ENCODE measurements at regions not wholly inside any gene's neighbourhood (a gene's known extent, or its start where the extent isn't known, plus 50 kb on each side); places are given as distances from the start of the nearest gene placed in this dataset.

DNA sequence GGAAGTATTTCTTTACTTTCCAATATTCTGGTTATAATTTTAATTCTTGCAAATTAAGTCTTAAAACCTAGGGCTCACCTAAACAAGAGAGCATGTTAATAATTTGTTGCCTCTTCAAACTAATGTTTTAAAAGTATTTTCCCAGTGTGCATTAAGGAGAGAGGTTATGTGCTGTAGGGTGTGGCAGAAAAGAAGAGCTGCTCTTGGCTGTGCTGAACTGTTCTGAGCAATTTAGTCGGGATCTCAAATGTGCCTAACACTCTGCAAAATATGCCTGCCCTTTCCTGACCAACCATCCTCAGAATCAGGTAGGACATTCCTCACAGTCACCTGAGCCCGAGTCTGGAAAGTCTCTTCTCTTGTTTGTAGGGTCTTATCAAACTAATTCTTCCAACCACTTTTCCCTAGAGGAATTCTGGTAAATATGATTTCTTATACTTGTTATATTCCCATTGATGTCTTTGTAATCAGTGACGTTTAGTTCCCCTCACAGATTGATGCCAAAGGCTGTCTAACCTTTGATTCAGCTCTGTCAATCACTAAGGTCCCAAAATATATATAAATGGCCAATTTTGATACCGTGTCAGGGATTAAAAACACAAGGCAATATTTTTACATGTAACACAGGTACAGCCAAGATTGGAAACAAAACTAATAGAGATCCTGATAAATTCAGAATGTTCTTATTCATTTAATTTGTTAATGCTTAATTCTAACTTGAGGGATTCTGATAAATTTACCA, 298.4 kb downstream of the ADGB start:
- H3K4me1 ChIP-seq (ENCODE audit: insufficient read depth, low read length): no peaks in the 10 kb centered on the region
- H3K4me3 ChIP-seq (replicated peaks in 1 of 3; ENCODE audit: insufficient read depth in 1 of 3, low read depth in 2 of 3, low read length in 3 of 3): no peak overlapping the region
- CTCF ChIA-PET (ENCODE audit: low intra/inter-chr PET ratio, low total read pairs): no interaction called here
- no peak overlapping the region for H2AFZ ChIP-seq (ENCODE audit: low read length)
- DNase-seq (ENCODE audit: low spot score): no peak
- no peaks in the 10 kb centered on the region for H3K36me3 ChIP-seq (replicated peaks in 1 of 2; ENCODE audit: control insufficient read depth in 1 of 2, insufficient read depth in 2 of 2, low read length in 2 of 2)
- H3K9me3 ChIP-seq (ENCODE audit: low read length): no peaks in the 10 kb centered on the region
- TF ChIP-seq ZBTB7B (CRISPR knock-in tag; IDR thresholded peaks at IDR 0.05): no peak
- TF ChIP-seq, protein P1, sequence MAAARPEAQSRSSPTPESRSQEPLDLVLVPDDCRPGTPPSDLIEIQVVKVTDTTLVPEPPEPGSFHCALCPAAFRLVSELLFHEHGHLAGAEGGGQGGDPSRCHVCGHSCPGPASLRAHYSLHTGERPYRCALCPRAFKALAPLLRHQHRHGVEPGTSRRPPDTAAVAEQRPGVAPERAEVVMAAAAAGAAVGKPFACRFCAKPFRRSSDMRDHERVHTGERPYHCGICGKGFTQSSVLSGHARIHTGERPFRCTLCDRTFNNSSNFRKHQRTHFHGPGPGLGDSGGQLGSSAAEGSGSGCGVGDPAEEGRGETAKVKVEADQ (CRISPR knock-in tag; IDR thresholded peaks at IDR 0.05; ENCODE audit: borderline replicate concordance): no peak
- TF ChIP-seq, protein P2, sequence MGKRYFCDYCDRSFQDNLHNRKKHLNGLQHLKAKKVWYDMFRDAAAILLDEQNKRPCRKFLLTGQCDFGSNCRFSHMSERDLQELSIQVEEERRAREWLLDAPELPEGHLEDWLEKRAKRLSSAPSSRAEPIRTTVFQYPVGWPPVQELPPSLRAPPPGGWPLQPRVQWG (CRISPR knock-in tag; IDR thresholded peaks at IDR 0.05; ENCODE audit: borderline replicate concordance, low read depth): no peak
- TF ChIP-seq HCFC1 (IDR thresholded peaks at IDR 0.05; ENCODE audit: low read depth, low read length): no peak
- no peak for TF ChIP-seq AHR (CRISPR knock-in tag; IDR thresholded peaks at IDR 0.05)
- no peak for TF ChIP-seq ZNF720 (CRISPR knock-in tag; IDR thresholded peaks at IDR 0.05)
- intact Hi-C loops (cut with micrococcal nuclease; ENCODE audit: unreplicated experiment): no loop called here
- H3K9ac ChIP-seq (ENCODE audit: insufficient read depth, low read depth, low read length): no peak overlapping the region
- under 1% methylated on average over 4 of the region's 4 CpGs for WGBS (ENCODE audit: low lambda C conversion rate)
- H4K20me1 ChIP-seq (ENCODE audit: insufficient read depth, low read length): no peaks in the 10 kb centered on the region
- no peak overlapping the region for H3K4me2 ChIP-seq (ENCODE audit: low read depth, low read length)
- FAIRE-seq: no peak
- in situ Hi-C loops (cut with HindIII; ENCODE audit: extremely low pct_ligation_motif_present, low pct_unique_long_range_greater_than_20kb): no loop called here
- H3K27me3 ChIP-seq (ENCODE audit: control insufficient read depth in 1 of 2, insufficient read depth in 2 of 2, low read length in 2 of 2): no peaks in the 10 kb centered on the region; a peak in 1 of 5 replicates
- H3K79me2 ChIP-seq (ENCODE audit: insufficient read depth, low read length): no peaks in the 10 kb centered on the region
- H3K27ac ChIP-seq (ENCODE audit: extremely low read length, insufficient read depth, low read length): no peak overlapping the region
- POLR2A ChIA-PET: no interaction called here
- BruUV-seq (replicated peaks): no TSS peak
- no peak for ATAC-seq
